ENCODE measurements at regions not wholly inside any gene's neighbourhood (a gene's known extent, or its start where the extent isn't known, plus 50 kb on each side); places are given as distances from the start of the nearest gene placed in this dataset.

DNA sequence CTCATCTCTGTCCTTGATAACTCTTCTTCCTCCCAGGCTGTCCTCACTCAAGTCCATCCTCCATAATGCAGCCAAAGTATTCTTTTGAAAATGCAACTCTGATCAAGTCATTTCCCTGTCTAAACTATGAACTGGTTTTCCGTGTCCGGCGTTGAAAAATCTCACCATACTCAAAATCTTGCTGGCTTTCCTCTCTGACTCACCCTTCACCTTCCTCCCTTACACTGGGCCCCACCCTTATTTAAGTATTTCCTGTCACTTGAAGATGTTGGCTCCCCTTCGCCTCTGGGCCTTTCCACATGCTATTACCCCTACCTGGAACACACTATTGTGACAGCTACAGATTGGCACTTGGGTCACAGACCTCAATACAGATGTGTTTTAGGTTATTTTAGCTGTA lies 515.6 kb downstream of the INHBA start:
- DNase-seq = no peak
- no peak for ATAC-seq
- Histone ChIP-seq H3K4me1 (no peaks in the 10 kb centered on the region), H3K4me3 (no peak overlapping the region), H3K36me3 (no peaks in the 10 kb centered on the region), H3K27me3 (no peaks in the 10 kb centered on the region), H3K27ac (no peak overlapping the region), H3K9me3 (no peaks in the 10 kb centered on the region)
- TF ChIP-seq, protein P1, sequence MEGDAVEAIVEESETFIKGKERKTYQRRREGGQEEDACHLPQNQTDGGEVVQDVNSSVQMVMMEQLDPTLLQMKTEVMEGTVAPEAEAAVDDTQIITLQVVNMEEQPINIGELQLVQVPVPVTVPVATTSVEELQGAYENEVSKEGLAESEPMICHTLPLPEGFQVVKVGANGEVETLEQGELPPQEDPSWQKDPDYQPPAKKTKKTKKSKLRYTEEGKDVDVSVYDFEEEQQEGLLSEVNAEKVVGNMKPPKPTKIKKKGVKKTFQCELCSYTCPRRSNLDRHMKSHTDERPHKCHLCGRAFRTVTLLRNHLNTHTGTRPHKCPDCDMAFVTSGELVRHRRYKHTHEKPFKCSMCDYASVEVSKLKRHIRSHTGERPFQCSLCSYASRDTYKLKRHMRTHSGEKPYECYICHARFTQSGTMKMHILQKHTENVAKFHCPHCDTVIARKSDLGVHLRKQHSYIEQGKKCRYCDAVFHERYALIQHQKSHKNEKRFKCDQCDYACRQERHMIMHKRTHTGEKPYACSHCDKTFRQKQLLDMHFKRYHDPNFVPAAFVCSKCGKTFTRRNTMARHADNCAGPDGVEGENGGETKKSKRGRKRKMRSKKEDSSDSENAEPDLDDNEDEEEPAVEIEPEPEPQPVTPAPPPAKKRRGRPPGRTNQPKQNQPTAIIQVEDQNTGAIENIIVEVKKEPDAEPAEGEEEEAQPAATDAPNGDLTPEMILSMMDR (IDR thresholded peaks at IDR 0.05) = no peak
- intact Hi-C loops (cut with DNase I) = no loop called here

DNA sequence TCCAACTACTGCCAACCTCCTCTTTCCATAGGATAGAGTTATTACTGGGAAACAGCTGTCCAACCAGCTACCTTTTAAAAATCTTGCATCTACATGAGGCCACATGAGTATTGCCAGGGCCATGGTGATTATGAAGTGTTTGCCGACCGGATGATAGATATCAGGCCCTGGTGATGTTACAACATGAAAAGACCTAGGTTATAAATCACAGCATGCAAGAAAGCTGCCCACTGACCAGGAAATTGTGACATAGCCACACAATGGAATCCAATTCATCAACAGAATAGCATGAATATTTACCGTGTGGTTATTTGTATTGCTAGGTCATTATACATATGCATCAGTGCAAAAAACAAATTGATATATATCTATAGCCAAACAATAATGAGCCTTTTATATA lies 517.0 kb downstream of the INHBA start:
- no peaks in the 10 kb centered on the region for H3K36me3 ChIP-seq
- DNase-seq = no peak
- intact Hi-C loops (cut with DNase I) = no loop called here
- TF ChIP-seq, protein P1 (IDR thresholded peaks at IDR 0.05) = no peak
- ATAC-seq = no peak
- no peak overlapping the region for H3K27ac ChIP-seq
- no peaks in the 10 kb centered on the region for H3K27me3 ChIP-seq
- no peaks in the 10 kb centered on the region for H3K4me1 ChIP-seq
- H3K9me3 ChIP-seq = no peaks in the 10 kb centered on the region
- no peak overlapping the region for H3K4me3 ChIP-seq

DNA sequence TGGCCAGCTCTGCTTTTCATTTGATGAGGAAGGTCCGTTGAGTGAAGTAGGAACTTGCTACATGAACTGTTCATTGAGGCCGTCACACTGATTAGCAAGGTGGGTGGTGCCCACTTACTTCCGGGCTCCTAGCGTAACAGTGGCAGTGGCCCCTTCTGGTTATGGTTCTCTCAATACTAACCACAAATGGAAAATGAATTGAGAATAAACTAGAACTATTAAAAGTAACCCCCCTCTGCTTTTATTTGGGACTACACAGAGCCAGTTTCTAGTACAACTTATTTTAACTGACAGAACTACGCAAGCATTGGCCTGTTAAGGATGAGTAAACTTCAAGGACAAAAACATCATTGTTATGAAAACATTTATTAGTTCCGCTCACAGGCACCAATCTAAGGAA lies 519.1 kb downstream of the INHBA start:
- Histone ChIP-seq H3K36me3 (no peaks in the 10 kb centered on the region), H3K9me3 (no peaks in the 10 kb centered on the region), H3K27me3 (no peaks in the 10 kb centered on the region), H3K27ac (no peak overlapping the region), H3K4me3 (no peak overlapping the region), H3K4me1 (no peaks in the 10 kb centered on the region)
- TF ChIP-seq, protein P1 (IDR thresholded peaks at IDR 0.05) = no peak
- ATAC-seq (no peak), DNase-seq (no peak)
- intact Hi-C loops (cut with DNase I) = no loop called here

DNA sequence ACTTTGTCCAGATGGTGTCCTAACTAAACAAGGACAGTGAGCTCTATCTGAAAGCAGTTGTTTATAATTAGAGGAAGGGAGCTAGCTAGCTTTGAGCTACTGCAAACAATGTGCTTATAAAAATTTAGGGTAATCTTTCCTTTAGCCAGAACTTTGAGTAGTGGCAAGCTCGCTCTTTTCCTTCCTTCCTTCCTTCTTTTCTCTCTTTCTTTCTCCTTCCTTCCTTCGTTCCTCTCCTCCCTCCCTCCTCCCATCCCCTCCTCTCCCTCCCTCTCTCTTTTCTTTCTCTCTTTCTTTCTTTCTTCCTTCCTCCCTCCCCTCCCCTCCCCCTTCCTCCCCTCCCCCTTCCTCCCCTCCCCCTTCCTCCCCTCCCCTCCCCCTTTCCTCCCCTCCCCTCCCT lies 520.1 kb downstream of the INHBA start:
- no peaks in the 10 kb centered on the region for H3K4me1 ChIP-seq
- intact Hi-C loops (cut with DNase I) = no loop called here
- DNase-seq = no peak
- no peak overlapping the region for H3K4me3 ChIP-seq
- H3K27me3 ChIP-seq = no peaks in the 10 kb centered on the region
- H3K27ac ChIP-seq = no peak overlapping the region
- TF ChIP-seq, protein P1 (IDR thresholded peaks at IDR 0.05) = no peak
- H3K9me3 ChIP-seq = no peaks in the 10 kb centered on the region
- H3K36me3 ChIP-seq = no peaks in the 10 kb centered on the region
- no peak for ATAC-seq

DNA sequence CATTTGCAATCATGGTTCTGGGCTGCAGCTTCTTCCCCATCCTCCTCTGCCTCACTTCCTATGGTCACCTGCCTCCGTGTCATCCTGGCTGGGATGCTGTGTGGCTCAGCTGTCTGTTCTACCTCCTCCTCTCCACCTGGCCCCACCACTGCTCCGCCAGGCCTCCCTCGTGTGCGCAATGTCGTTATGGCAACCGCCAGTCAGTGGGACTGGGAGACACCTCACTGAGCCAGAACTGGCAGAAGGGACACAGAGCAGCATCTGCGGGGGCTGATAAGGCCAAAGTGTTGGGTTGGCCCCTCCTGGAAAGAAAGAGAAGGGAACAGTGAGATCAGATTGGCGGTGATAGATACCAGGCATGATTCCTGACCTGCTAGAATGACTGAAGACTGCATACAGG lies 527.5 kb downstream of the INHBA start:
- H3K27ac ChIP-seq = no peak overlapping the region
- H3K9me3 ChIP-seq = no peaks in the 10 kb centered on the region
- no peak overlapping the region for H3K4me3 ChIP-seq
- no peaks in the 10 kb centered on the region for H3K27me3 ChIP-seq
- DNase-seq = no peak
- ATAC-seq = no peak
- intact Hi-C loops (cut with DNase I) = no loop called here
- H3K4me1 ChIP-seq = no peaks in the 10 kb centered on the region
- TF ChIP-seq, protein P1 (IDR thresholded peaks at IDR 0.05) = no peak
- no peaks in the 10 kb centered on the region for H3K36me3 ChIP-seq

DNA sequence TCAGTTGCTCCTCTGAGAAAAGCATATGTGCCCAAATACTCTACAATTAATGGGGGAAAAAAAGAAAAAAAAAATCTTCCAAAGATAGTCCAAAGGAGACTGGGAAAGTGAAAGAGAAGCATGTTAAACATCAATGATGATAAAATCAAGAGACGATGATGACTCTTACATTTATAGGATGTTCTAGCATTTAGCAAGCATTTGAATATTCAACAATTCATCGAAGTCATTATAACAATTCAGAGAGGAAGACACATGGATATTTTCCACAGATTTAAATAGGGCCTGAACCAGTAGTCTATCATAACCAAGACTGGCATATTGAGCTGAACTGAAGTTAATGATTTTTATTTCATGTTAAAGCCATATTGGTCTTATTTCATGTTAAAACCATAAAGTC lies 528.4 kb downstream of the INHBA start:
- ATAC-seq = no peak
- no peaks in the 10 kb centered on the region for H3K9me3 ChIP-seq
- H3K4me3 ChIP-seq = no peak overlapping the region
- H3K27ac ChIP-seq = no peak overlapping the region
- intact Hi-C loops (cut with DNase I) = no loop called here
- TF ChIP-seq, protein P1 (IDR thresholded peaks at IDR 0.05) = no peak
- H3K27me3 ChIP-seq = no peaks in the 10 kb centered on the region
- H3K4me1 ChIP-seq = no peaks in the 10 kb centered on the region
- no peaks in the 10 kb centered on the region for H3K36me3 ChIP-seq
- DNase-seq = no peak
